Neural cell (in vitro differentiated cells): ENCODE measurements at regions not wholly inside any gene's neighbourhood (a gene's known extent, or its start where the extent isn't known, plus 50 kb on each side); places are given as distances from the start of the nearest gene placed in this dataset.

Experiments used
- H2AFZ ChIP-seq: fragments of 200-600, 300-800 bp; sonication (generic), shearing (Covaris generic); 2 replicates; pipeline ENCODE4 v1.6.0; 2014; ENCODE audit warnings: low read depth, mild to moderate bottlenecking, antibody characterized with exemption, low read length, moderate library complexity
- H3F3A ChIP-seq: fragments of 200-600 bp; shearing (Covaris generic); 2 replicates; pipeline ENCODE4 v1.6.1; 2016; ENCODE audit warnings: mild to moderate bottlenecking, moderate library complexity, mixed read lengths, antibody characterized with exemption, low read length; ENCODE audit not compliant: insufficient read depth, poor library complexity, severe bottlenecking
- H3K27ac ChIP-seq: fragments of 200-600, 300-800 bp; sonication (generic), shearing (Covaris generic); 2 replicates; pipeline ENCODE4 v1.5.1; 2014; ENCODE audit warnings: mild to moderate bottlenecking, low read length, moderate library complexity
- H3K27me3 ChIP-seq: fragments of 300-800, 200-600 bp; sonication (generic), shearing (Covaris generic); 2 replicates; pipeline ENCODE4 v1.6.0; 2014; ENCODE audit warnings: mild to moderate bottlenecking, low read depth, low read length, moderate library complexity; ENCODE audit not compliant: insufficient read depth
- H3K36me3 ChIP-seq: fragments of 300-800, 200-600 bp; sonication (generic), shearing (Covaris generic); 2 replicates; pipeline ENCODE4 v1.5.1; 2014; ENCODE audit warnings: mild to moderate bottlenecking, antibody characterized with exemption, low read length, moderate library complexity; ENCODE audit not compliant: insufficient read depth
- H3K4me2 ChIP-seq: fragments of 300-800, 200-600 bp; sonication (generic), shearing (Covaris generic); 2 replicates; pipeline ENCODE4 v1.6.0; 2014; ENCODE audit warnings: mild to moderate bottlenecking, low read length
- H3K4me3 ChIP-seq: fragments of 300-800, 200-600 bp; sonication (generic), shearing (Covaris generic); 2 replicates; pipeline ENCODE4 v1.5.1; 2014; ENCODE audit warnings: mild to moderate bottlenecking, low read length, moderate library complexity
- H3K79me2 ChIP-seq: fragments of 200-600 bp; shearing (Covaris generic); replicated peaks from 2 replicates; pipeline ENCODE4 v1.6.0; 2014; ENCODE audit warnings: mild to moderate bottlenecking, low read length, moderate library complexity; ENCODE audit not compliant: insufficient read depth
- H3K9ac ChIP-seq: fragments of 300-800, 200-600 bp; sonication (generic), shearing (Covaris generic); 2 replicates; pipeline ENCODE4 v1.6.1; 2016; ENCODE audit warnings: mild to moderate bottlenecking, low read length, mixed read lengths
- H3K9me2 ChIP-seq: fragments of 200-600 bp; shearing (Covaris generic); 2 replicates; pipeline ENCODE4 v1.6.1; 2016; ENCODE audit warnings: mild to moderate bottlenecking, low read length, mixed read lengths; ENCODE audit not compliant: insufficient read depth
- H3K9me3 ChIP-seq: fragments of 200-600, 300-800 bp; sonication (generic), shearing (Covaris generic); 2 replicates; pipeline ENCODE4 v1.6.1; 2016; ENCODE audit warnings: mild to moderate bottlenecking, mixed run types, low read length, moderate library complexity, mixed read lengths
- H4K20me1 ChIP-seq: fragments of 200-600 bp; shearing (Covaris generic); 2 replicates; pipeline ENCODE4 v1.6.1; 2016; ENCODE audit warnings: mild to moderate bottlenecking, mixed run types; ENCODE audit not compliant: insufficient read depth
- CTCF ChIP-seq: fragments of 450-650 bp; IDR thresholded peaks from 2 replicates; pipeline ENCODE4 v1.5.1; 2014; ENCODE audit warnings: antibody characterized with exemption, mild to moderate bottlenecking, moderate library complexity; ENCODE audit not compliant: poor library complexity, severe bottlenecking
- EP300 ChIP-seq: fragments of 450-650 bp; conservative IDR thresholded peaks from 2 replicates; pipeline ENCODE4 v1.6.1; 2014; ENCODE audit warnings: antibody characterized with exemption, mild to moderate bottlenecking, moderate library complexity; ENCODE audit not compliant: poor library complexity, severe bottlenecking
- EZH2 ChIP-seq: fragments of 200-600, 300-800 bp; shearing (Covaris generic), sonication (generic); IDR thresholded peaks from 2 replicates; pipeline ENCODE4 v1.6.1; 2014; ENCODE audit warnings: antibody characterized with exemption, low read length, borderline replicate concordance, mild to moderate bottlenecking; ENCODE audit not compliant: insufficient read depth, poor library complexity, severe bottlenecking
- MXI1 ChIP-seq: fragments of 450-650 bp; conservative IDR thresholded peaks from 2 replicates; pipeline ENCODE4 v1.6.1; 2014; ENCODE audit warnings: antibody characterized with exemption, mild to moderate bottlenecking; ENCODE audit not compliant: poor library complexity, severe bottlenecking
- POLR2AphosphoS5 ChIP-seq: IDR thresholded peaks from 2 replicates; pipeline ENCODE4 v1.6.1; 2012
- RAD21 ChIP-seq: fragments of 450-650 bp; conservative IDR thresholded peaks from 2 replicates; pipeline ENCODE4 v1.6.1; 2014; ENCODE audit warnings: antibody characterized with exemption, mild to moderate bottlenecking, moderate library complexity
- REST ChIP-seq: IDR thresholded peaks from 2 replicates; pipeline ENCODE4 v1.6.1; 2012; ENCODE audit warnings: borderline replicate concordance
- SMC3 ChIP-seq: fragments of 450-650 bp; conservative IDR thresholded peaks from 2 replicates; pipeline ENCODE4 v1.6.1; 2014; ENCODE audit warnings: antibody characterized with exemption, mild to moderate bottlenecking, moderate library complexity; ENCODE audit not compliant: poor library complexity
- TAF1 ChIP-seq: IDR thresholded peaks from 2 replicates; pipeline ENCODE4 v1.6.1; 2012; ENCODE audit warnings: low read depth

- H3F3A ChIP-seq: no peaks in the 10 kb centered on the region
- no peaks in the 10 kb centered on the region for H3K9me2 ChIP-seq
- no peaks in the 10 kb centered on the region for H3K27me3 ChIP-seq
- no peaks in the 10 kb centered on the region for H3K9me3 ChIP-seq
- TF ChIP-seq MXI1: no peak
- no peak for TF ChIP-seq REST
- no peak for TF ChIP-seq EP300
- no peak for TF ChIP-seq EZH2
- TF ChIP-seq POLR2AphosphoS5: no peak
- H3K4me3 ChIP-seq: no peak overlapping the region
- no peaks in the 10 kb centered on the region for H4K20me1 ChIP-seq
- H3K4me2 ChIP-seq: no peak overlapping the region
- no peaks in the 10 kb centered on the region for H3K36me3 ChIP-seq
- no peak overlapping the region for H3K27ac ChIP-seq
- H3K79me2 ChIP-seq: no peaks in the 10 kb centered on the region
- no peak overlapping the region for H2AFZ ChIP-seq
- no peak overlapping the region for H3K9ac ChIP-seq
Measured at GRCh38 chr10:61341008-61341407, 112.2 kb downstream of the TMEM26 start.

- TF ChIP-seq SMC3 (no peak), CTCF (no peak), RAD21 (no peak), POLR2AphosphoS5 (no peak), EP300 (no peak), TAF1 (no peak)
- Histone ChIP-seq H4K20me1 (no peaks in the 10 kb centered on the region), H3K4me2 (no peak overlapping the region), H3K27ac (no peak overlapping the region), H3K4me3 (no peak overlapping the region), H3K27me3 (no peaks in the 10 kb centered on the region), H3F3A (no peaks in the 10 kb centered on the region), H3K36me3 (no peaks in the 10 kb centered on the region), H3K79me2 (no peaks in the 10 kb centered on the region), H3K9me3 (no peaks in the 10 kb centered on the region), H3K9ac (no peak overlapping the region), H2AFZ (no peak overlapping the region), H3K9me2 (no peaks in the 10 kb centered on the region)
Measured at GRCh38 chr10:61338146-61338545, 115.0 kb downstream of the TMEM26 start.

- Histone ChIP-seq H3K27me3 (no peaks in the 10 kb centered on the region), H3K4me3 (no peak overlapping the region), H3F3A (no peaks in the 10 kb centered on the region), H4K20me1 (no peaks in the 10 kb centered on the region), H3K9me3 (no peaks in the 10 kb centered on the region), H3K27ac (no peak overlapping the region), H2AFZ (no peak overlapping the region), H3K4me2 (no peak overlapping the region), H3K9me2 (no peaks in the 10 kb centered on the region), H3K9ac (no peak overlapping the region), H3K79me2 (no peaks in the 10 kb centered on the region), H3K36me3 (no peaks in the 10 kb centered on the region)
- TF ChIP-seq POLR2AphosphoS5: no peak
Measured at GRCh38 chr10:61337741-61338140, 115.4 kb downstream of the TMEM26 start.
